PC-3 (cell line): ENCODE measurements at regions not wholly inside any gene's neighbourhood (a gene's known extent, or its start where the extent isn't known, plus 50 kb on each side); places are given as distances from the start of the nearest gene placed in this dataset.

Experiments
- ATAC-seq: fragments of 200-7000 bp; cut with Tn5 transposase; 2 replicates; pipeline ENCODE4 v1.9.1; 2020; ENCODE audit warnings: mild to moderate bottlenecking, moderate library complexity
- BruUV-seq: library from RNA; stranded (reverse); fragments of 400-500 nt; replicated peaks from 2 replicates; lab custom pipeline; 2021; lab: Mats Ljungman, UMichigan
- CTCF ChIA-PET: fragments of 300-600 bp; sonication (Branson Sonifier 250); formaldehyde crosslinking; loops from one replicate; lab custom pipeline; 2022; ENCODE audit warnings: antibody characterized with exemption; lab: Charles Lee
- POLR2A ChIA-PET: fragments of 300-600 bp; sonication (Branson Sonifier 250); formaldehyde crosslinking; loops from one replicate; lab custom pipeline; 2022; ENCODE audit warnings: antibody characterized with exemption; ENCODE audit not compliant: unreplicated experiment; lab: Charles Lee
- DNase-seq: peaks from one replicate; pipeline ENCODE4 v3.0.0-alpha.2; 2015
- H2AFZ ChIP-seq: fragments of 300-600 bp; sonication (generic); 2 replicates; pipeline ENCODE4 v1.6.0; 2016; ENCODE audit warnings: antibody characterized with exemption, low read length
- H3F3A ChIP-seq: fragments of 300-600 bp; sonication (generic); one replicate; pipeline ENCODE4 v1.6.0; 2017; ENCODE audit warnings: antibody characterized with exemption, low read length, control low read depth, mild to moderate bottlenecking; ENCODE audit not compliant: unreplicated experiment
- H3K27ac ChIP-seq: fragments of 300-600 bp; sonication (generic); 2 replicates; pipeline ENCODE4 v1.5.1; 2016; ENCODE audit warnings: mild to moderate bottlenecking, low read length
- H3K27me3 ChIP-seq: fragments of 300-600 bp; sonication (generic); 2 replicates; pipeline ENCODE4 v1.6.1; 2016; ENCODE audit warnings: low read length, mixed read lengths
- H3K36me3 ChIP-seq: fragments of 300-600 bp; sonication (generic); 2 replicates; pipeline ENCODE4 v1.6.1; 2016; ENCODE audit warnings: low read depth, mixed run types, low read length, mixed read lengths
- H3K4me1 ChIP-seq: fragments of 300-600 bp; sonication (generic); 2 replicates; pipeline ENCODE4 v1.5.1; 2016; ENCODE audit warnings: low read length; ENCODE audit not compliant: insufficient read depth
- H3K4me2 ChIP-seq: fragments of 300-600 bp; sonication (generic); 2 replicates; pipeline ENCODE4 v1.6.0; 2016; ENCODE audit warnings: low read length
- H3K4me3 ChIP-seq: fragments of 300-600 bp; sonication (generic); 2 replicates; pipeline ENCODE4 v1.5.1; 2016; ENCODE audit warnings: mild to moderate bottlenecking, low read length, mixed read lengths
- H3K79me2 ChIP-seq: fragments of 300-600 bp; sonication (generic); 2 replicates; pipeline ENCODE4 v1.6.1; 2017; ENCODE audit warnings: low read length, mixed read lengths
- H3K9ac ChIP-seq: fragments of 300-600 bp; sonication (generic); 2 replicates; pipeline ENCODE4 v1.6.0; 2016; ENCODE audit warnings: mild to moderate bottlenecking, low read length
- H3K9me2 ChIP-seq: fragments of 300-600 bp; sonication (generic); replicated peaks from 2 replicates; pipeline ENCODE4 v1.6.1; 2016; ENCODE audit warnings: mixed run types, low read length, mixed read lengths
- H3K9me3 ChIP-seq: fragments of 300-600 bp; sonication (generic); 2 replicates; pipeline ENCODE4 v1.6.1; 2016; ENCODE audit warnings: low read length, mixed read lengths
- H4K20me1 ChIP-seq: fragments of 300-600 bp; sonication (generic); 2 replicates; pipeline ENCODE4 v1.6.1; 2016; ENCODE audit warnings: low read length, mixed read lengths
- EZH2 ChIP-seq: fragments of 300-600 bp; sonication (generic); IDR thresholded peaks from one replicate; pipeline ENCODE4 v1.6.1; 2017; ENCODE audit warnings: antibody characterized with exemption, mild to moderate bottlenecking, low read length; ENCODE audit not compliant: unreplicated experiment
- EZH2phosphoT487 ChIP-seq: fragments of 300-600 bp; sonication (generic); IDR thresholded peaks from 2 replicates; pipeline ENCODE4 v1.6.1; 2018; ENCODE audit warnings: mild to moderate bottlenecking, antibody characterized with exemption, low read length, borderline replicate concordance
- intact Hi-C: fragments of 100-400 bp; cut with micrococcal nuclease; formaldehyde crosslinking; loops from 2 replicates; pipeline ENCODE4 v1.9.0; 2023
- TF ChIP-seq, protein P1 (sequence below): fragments of 300-600 bp; sonication (generic); conservative IDR thresholded peaks from 2 replicates; pipeline ENCODE4 v1.5.1; 2017; ENCODE audit warnings: antibody characterized with exemption, low read depth, mild to moderate bottlenecking, low read length

DNA sequence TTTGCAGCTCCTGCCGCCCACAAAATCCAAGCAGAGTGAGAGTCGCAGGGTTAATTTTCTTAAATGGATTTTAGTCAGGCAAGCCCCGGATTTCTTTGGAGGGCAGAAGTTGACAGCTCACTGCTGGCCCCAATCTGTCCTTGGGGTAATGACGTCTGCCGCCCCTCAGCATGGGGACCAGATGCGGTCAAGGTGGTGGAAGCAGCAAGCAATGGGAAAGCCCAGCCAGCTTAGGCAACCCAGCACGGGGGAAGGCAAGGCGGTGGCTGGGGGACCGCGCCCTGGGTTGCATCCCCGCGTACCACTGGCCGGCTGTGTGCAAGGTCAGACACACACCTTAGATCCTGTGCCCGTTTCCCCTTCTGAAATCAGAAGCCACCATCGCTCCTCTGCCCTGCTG is 321.7 kb downstream of the C16orf95 start:
- H3K9ac ChIP-seq: no peak overlapping the region
- H4K20me1 ChIP-seq: no peaks in the 10 kb centered on the region
- BruUV-seq: no TSS peak
- no peak overlapping the region for H3K4me2 ChIP-seq
- ChIA-PET CTCF (no interaction called here), POLR2A (no interaction called here)
- no peaks in the 10 kb centered on the region for H3F3A ChIP-seq
- DNase-seq (no peak), ATAC-seq (no peak)
- no peak overlapping the region for H2AFZ ChIP-seq
- intact Hi-C loops: no loop called here
- H3K9me2 ChIP-seq: no peaks in the 10 kb centered on the region
- H3K27me3 ChIP-seq: 0 out of 2 replicates have a peak, but pooled peaks cover 5% of the 10 kb centered on the region
- no peaks in the 10 kb centered on the region for H3K36me3 ChIP-seq
- no peaks in the 10 kb centered on the region for H3K79me2 ChIP-seq
- H3K4me3 ChIP-seq: no peak overlapping the region
- H3K4me1 ChIP-seq: peaks cover 26% of the 10 kb centered on the region
- H3K9me3 ChIP-seq: peaks cover 2% of the 10 kb centered on the region; the same call in 1 of the 2 replicates
- TF ChIP-seq EZH2phosphoT487: no peak
- TF ChIP-seq, protein P1, sequence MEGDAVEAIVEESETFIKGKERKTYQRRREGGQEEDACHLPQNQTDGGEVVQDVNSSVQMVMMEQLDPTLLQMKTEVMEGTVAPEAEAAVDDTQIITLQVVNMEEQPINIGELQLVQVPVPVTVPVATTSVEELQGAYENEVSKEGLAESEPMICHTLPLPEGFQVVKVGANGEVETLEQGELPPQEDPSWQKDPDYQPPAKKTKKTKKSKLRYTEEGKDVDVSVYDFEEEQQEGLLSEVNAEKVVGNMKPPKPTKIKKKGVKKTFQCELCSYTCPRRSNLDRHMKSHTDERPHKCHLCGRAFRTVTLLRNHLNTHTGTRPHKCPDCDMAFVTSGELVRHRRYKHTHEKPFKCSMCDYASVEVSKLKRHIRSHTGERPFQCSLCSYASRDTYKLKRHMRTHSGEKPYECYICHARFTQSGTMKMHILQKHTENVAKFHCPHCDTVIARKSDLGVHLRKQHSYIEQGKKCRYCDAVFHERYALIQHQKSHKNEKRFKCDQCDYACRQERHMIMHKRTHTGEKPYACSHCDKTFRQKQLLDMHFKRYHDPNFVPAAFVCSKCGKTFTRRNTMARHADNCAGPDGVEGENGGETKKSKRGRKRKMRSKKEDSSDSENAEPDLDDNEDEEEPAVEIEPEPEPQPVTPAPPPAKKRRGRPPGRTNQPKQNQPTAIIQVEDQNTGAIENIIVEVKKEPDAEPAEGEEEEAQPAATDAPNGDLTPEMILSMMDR: no peak
- TF ChIP-seq EZH2: no peak
- no peak overlapping the region for H3K27ac ChIP-seq

DNA sequence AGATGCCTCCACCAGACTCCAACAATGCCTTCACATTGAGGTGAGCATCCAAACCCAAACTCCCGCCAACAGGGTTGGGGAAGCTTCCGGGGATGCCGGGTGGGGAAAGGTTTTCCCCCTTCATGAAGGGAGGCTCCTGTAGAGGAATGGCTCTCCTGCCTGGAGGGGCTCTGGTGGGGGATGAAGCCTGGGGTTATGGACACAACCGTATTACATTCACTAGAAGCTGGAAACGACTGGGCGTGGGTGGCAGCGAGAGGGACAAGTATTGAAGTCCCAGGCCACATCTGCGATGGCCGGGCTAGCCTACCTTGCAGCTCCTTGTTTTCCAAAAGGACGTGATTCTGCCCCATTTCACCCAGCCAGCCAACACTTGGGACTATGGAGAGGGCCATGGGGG is 321.1 kb downstream of the C16orf95 start:
- Histone ChIP-seq H3K4me2 (no peak overlapping the region), H3K4me3 (no peak overlapping the region), H3K27me3 (0 out of 2 replicates have a peak, but pooled peaks cover 3% of the 10 kb centered on the region), H3F3A (no peaks in the 10 kb centered on the region), H3K79me2 (no peaks in the 10 kb centered on the region), H3K9me2 (no peaks in the 10 kb centered on the region), H3K4me1 (peaks cover 25% of the 10 kb centered on the region), H3K36me3 (no peaks in the 10 kb centered on the region), H4K20me1 (no peaks in the 10 kb centered on the region), H2AFZ (no peak overlapping the region), H3K9me3 (peaks cover 7% of the 10 kb centered on the region; the same call in 1 of the 2 replicates), H3K9ac (no peak overlapping the region), H3K27ac (no peak overlapping the region)
- ChIA-PET CTCF (no interaction called here), POLR2A (no interaction called here)
- ATAC-seq: no peak
- intact Hi-C loops: no loop called here
- no TSS peak for BruUV-seq
- no peak for DNase-seq
- TF ChIP-seq EZH2phosphoT487: no peak

DNA sequence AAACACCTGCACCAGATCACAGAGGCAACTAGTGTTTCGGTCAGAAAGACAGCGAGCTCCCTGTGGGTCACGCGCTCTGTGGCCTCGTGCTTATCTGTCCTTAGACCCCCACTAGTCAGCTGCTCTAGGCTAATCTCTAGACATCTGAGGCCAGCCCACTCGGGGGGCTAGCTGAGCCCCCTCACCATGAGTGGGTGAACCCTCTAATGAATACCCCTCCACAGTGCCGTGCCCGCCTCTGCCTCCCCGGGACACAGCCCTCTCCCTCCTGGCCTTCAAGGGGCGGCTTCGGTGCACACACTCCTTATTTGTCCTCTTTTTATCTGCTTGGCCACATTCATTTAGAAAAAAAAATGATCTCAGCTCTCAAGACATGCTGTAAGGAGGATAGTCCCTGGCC is 320.1 kb downstream of the C16orf95 start:
- ChIA-PET POLR2A (no interaction called here), CTCF (no interaction called here)
- no peaks in the 10 kb centered on the region for H4K20me1 ChIP-seq
- no TSS peak for BruUV-seq
- no peak overlapping the region for H3K4me2 ChIP-seq
- DNase-seq: no peak
- no peak overlapping the region for H2AFZ ChIP-seq
- TF ChIP-seq EZH2phosphoT487 (no peak), EZH2 (no peak)
- TF ChIP-seq, protein P1: no peak
- peaks cover 7% of the 10 kb centered on the region; the same call in 1 of the 2 replicates for H3K9me3 ChIP-seq
- H3K4me1 ChIP-seq: peaks cover 15% of the 10 kb centered on the region
- intact Hi-C loops: no loop called here
- no peak overlapping the region for H3K4me3 ChIP-seq
- H3K9me2 ChIP-seq: no peaks in the 10 kb centered on the region
- H3K9ac ChIP-seq: no peak overlapping the region
- H3F3A ChIP-seq: no peaks in the 10 kb centered on the region
- no peaks in the 10 kb centered on the region for H3K79me2 ChIP-seq
- 0 out of 2 replicates have a peak, but pooled peaks cover 3% of the 10 kb centered on the region for H3K27me3 ChIP-seq
- H3K36me3 ChIP-seq: no peaks in the 10 kb centered on the region
- ATAC-seq: no peak
- no peak overlapping the region for H3K27ac ChIP-seq
